Smooth muscle cell (in vitro differentiated cells): ENCODE measurements at regions not wholly inside any gene's neighbourhood (a gene's known extent, or its start where the extent isn't known, plus 50 kb on each side); places are given as distances from the start of the nearest gene placed in this dataset.

Experiments
- DNase-seq: peaks from one replicate; lab custom pipeline; 2025; ENCODE audit not compliant: unreplicated experiment; lab: John Stamatoyannopoulos, UW
- H2AFZ ChIP-seq: fragments of 200-600 bp; sonication (generic); 2 replicates; pipeline ENCODE4 v1.6.0; 2016; ENCODE audit warnings: antibody characterized with exemption, low read depth, mild to moderate bottlenecking
- H3F3A ChIP-seq: fragments of 200-600 bp; sonication (generic); 2 replicates; pipeline ENCODE4 v1.6.0; 2017; ENCODE audit warnings: antibody characterized with exemption, low read depth
- H3K27ac ChIP-seq: fragments of 200-600 bp; sonication (generic); 2 replicates; pipeline ENCODE4 v1.5.1; 2016; ENCODE audit warnings: low read depth, mild to moderate bottlenecking
- H3K27me3 ChIP-seq: fragments of 200-600 bp; sonication (generic); 2 replicates; pipeline ENCODE4 v1.6.1; 2016; ENCODE audit warnings: low read depth, mild to moderate bottlenecking
- H3K36me3 ChIP-seq: fragments of 200-600 bp; sonication (generic); 2 replicates; pipeline ENCODE4 v1.5.1; 2016; ENCODE audit warnings: low read depth
- H3K4me1 ChIP-seq: fragments of 200-600 bp; sonication (generic); 2 replicates; pipeline ENCODE4 v1.5.1; 2016; ENCODE audit warnings: low read depth
- H3K4me2 ChIP-seq: fragments of 200-600 bp; sonication (generic); 2 replicates; pipeline ENCODE4 v1.6.0; 2016; ENCODE audit warnings: mild to moderate bottlenecking
- H3K4me3 ChIP-seq: fragments of 200-600 bp; sonication (generic); 2 replicates; pipeline ENCODE4 v1.5.1; 2016; ENCODE audit warnings: mild to moderate bottlenecking
- H3K79me2 ChIP-seq: fragments of 200-600 bp; sonication (generic); 2 replicates; pipeline ENCODE4 v1.6.0; 2016; ENCODE audit warnings: low read depth, mild to moderate bottlenecking
- H3K9ac ChIP-seq: fragments of 200-600 bp; sonication (generic); 2 replicates; pipeline ENCODE4 v1.6.0; 2016; ENCODE audit warnings: low read depth
- H3K9me3 ChIP-seq: fragments of 200-600 bp; sonication (generic); replicated peaks from 2 replicates; pipeline ENCODE4 v1.5.1; 2016; ENCODE audit warnings: low read depth
- H4K20me1 ChIP-seq: fragments of 200-600 bp; sonication (generic); 2 replicates; pipeline ENCODE4 v1.6.0; 2016; ENCODE audit warnings: low read depth
- WGBS: methylation state at CpG from one replicate; pipeline ENCODE4 v1.1.7; 2016; ENCODE audit warnings: low lambda C conversion rate; 5-methylcytosine and 5-hydroxymethylcytosine counted together
- TF ChIP-seq, protein P1 (sequence below): fragments of 200-600 bp; sonication (generic); IDR thresholded peaks from 2 replicates; pipeline ENCODE4 v1.5.1; 2017; ENCODE audit warnings: borderline replicate concordance, mild to moderate bottlenecking, antibody characterized with exemption; ENCODE audit not compliant: insufficient read depth, poor library complexity, severe bottlenecking

DNA sequence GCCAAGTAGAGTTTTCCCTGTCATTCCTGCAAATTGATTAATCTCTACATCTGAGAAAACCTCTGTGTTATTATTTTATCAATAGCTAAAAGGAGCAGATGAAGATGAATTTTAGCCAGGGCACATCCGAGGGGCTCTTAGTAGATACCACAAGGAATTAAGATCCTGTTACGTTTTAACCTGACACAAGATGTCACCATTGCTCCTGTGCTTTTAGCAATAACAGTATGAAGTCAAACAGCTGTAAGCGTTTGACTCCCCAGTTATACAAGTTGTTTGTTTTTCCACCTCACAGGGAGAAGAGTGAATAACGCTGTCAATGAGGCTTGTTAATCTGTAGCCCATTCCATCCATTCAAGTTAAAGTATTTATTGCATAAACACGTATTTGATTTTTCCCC, 76.0 kb upstream of the AP1S2 start:
- TF ChIP-seq, protein P1, sequence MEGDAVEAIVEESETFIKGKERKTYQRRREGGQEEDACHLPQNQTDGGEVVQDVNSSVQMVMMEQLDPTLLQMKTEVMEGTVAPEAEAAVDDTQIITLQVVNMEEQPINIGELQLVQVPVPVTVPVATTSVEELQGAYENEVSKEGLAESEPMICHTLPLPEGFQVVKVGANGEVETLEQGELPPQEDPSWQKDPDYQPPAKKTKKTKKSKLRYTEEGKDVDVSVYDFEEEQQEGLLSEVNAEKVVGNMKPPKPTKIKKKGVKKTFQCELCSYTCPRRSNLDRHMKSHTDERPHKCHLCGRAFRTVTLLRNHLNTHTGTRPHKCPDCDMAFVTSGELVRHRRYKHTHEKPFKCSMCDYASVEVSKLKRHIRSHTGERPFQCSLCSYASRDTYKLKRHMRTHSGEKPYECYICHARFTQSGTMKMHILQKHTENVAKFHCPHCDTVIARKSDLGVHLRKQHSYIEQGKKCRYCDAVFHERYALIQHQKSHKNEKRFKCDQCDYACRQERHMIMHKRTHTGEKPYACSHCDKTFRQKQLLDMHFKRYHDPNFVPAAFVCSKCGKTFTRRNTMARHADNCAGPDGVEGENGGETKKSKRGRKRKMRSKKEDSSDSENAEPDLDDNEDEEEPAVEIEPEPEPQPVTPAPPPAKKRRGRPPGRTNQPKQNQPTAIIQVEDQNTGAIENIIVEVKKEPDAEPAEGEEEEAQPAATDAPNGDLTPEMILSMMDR = peak; percentile 42
- no peak for DNase-seq
- Histone ChIP-seq H3K27ac (no peak overlapping the region), H3F3A (peaks cover 13% of the 10 kb centered on the region), H3K4me3 (no peak overlapping the region), H3K4me2 (peak overlapping the region; percentile 45), H3K4me1 (peaks cover 41% of the 10 kb centered on the region), H2AFZ (peak overlapping the region; percentile 59), H3K27me3 (no peaks in the 10 kb centered on the region), H3K36me3 (no peaks in the 10 kb centered on the region), H4K20me1 (no peaks in the 10 kb centered on the region), H3K79me2 (no peaks in the 10 kb centered on the region), H3K9me3 (no peaks in the 10 kb centered on the region), H3K9ac (no peak overlapping the region)
- 9% methylated on average over 5 of the region's 5 CpGs for WGBS

DNA sequence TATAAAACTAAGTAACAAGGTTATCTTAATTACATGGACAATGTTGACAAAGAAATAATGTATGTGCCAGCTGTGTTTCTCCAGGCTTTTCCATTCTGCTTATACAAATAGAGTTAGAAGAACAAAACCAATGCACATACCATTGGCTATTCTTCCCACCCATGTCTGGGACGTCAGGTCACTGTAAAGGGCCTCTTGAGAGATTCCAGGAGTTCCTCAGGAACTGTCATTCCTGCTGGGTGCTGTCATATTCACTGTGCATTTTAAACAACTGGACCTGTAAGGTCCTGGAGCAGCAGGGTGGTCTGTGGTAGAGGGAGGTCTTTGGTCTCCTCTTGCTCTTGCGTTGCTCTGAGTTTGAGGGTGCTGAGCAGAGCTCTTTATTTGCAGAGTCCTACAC, 74.6 kb upstream of the AP1S2 start:
- no peaks in the 10 kb centered on the region for H3K27me3 ChIP-seq
- H3K9ac ChIP-seq = no peak overlapping the region
- WGBS = 32% methylated on average over 2 of the region's 2 CpGs
- H3F3A ChIP-seq = peaks cover 13% of the 10 kb centered on the region
- no peak overlapping the region for H3K4me3 ChIP-seq
- H2AFZ ChIP-seq = peak overlapping the region; percentile 68
- H4K20me1 ChIP-seq = no peaks in the 10 kb centered on the region
- H3K27ac ChIP-seq = peak overlapping the region; percentile 54
- no peaks in the 10 kb centered on the region for H3K36me3 ChIP-seq
- peak overlapping the region; percentile 51 for H3K4me2 ChIP-seq
- no peaks in the 10 kb centered on the region for H3K9me3 ChIP-seq
- H3K79me2 ChIP-seq = no peaks in the 10 kb centered on the region
- H3K4me1 ChIP-seq = peaks cover 41% of the 10 kb centered on the region
- TF ChIP-seq, protein P1 = no peak
- DNase-seq = no peak

- no peak overlapping the region for H3K27ac ChIP-seq
- DNase-seq = no peak
- H2AFZ ChIP-seq = no peak overlapping the region
- no peaks in the 10 kb centered on the region for H3K36me3 ChIP-seq
- TF ChIP-seq, protein P1 = no peak
- H3K9me3 ChIP-seq = no peaks in the 10 kb centered on the region
- no peaks in the 10 kb centered on the region for H4K20me1 ChIP-seq
- H3K4me2 ChIP-seq = no peak overlapping the region
- no peaks in the 10 kb centered on the region for H3K79me2 ChIP-seq
- no peak overlapping the region for H3K4me3 ChIP-seq
- peaks cover 13% of the 10 kb centered on the region for H3F3A ChIP-seq
- no peak overlapping the region for H3K9ac ChIP-seq
- peaks cover 24% of the 10 kb centered on the region for H3K4me1 ChIP-seq
- H3K27me3 ChIP-seq = no peaks in the 10 kb centered on the region
- WGBS = 78% methylated on average over 1 of the region's 1 CpG
These were observed 72.0 kb upstream of the AP1S2 start for GRCh38 chrX:15926622-15927021.

DNA sequence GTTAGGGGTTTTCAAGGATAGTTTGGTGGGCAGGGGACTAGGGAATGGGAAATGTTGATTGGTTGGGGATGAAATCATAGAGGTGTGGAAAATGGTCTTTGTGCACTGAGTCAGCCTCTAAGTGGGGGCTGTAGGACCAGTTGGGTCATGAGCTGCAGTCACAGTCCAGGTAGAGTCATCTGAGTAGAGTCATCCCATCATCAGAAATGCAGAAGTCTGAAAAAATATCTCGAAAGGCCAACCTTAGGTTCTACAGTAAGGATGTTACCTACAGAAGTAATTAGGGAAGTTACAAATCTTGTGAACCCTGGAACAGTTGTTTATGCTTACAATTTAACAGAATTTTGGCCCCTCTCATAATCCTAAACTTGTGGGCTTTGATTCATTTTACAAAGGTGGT, 63.4 kb upstream of the AP1S2 start:
- TF ChIP-seq, protein P1 = no peak
- Histone ChIP-seq H3K4me1 (peaks cover 9% of the 10 kb centered on the region), H3K27ac (no peak overlapping the region), H3K4me2 (no peak overlapping the region), H3F3A (no peaks in the 10 kb centered on the region), H3K4me3 (no peak overlapping the region), H3K9ac (no peak overlapping the region), H3K36me3 (no peaks in the 10 kb centered on the region), H3K79me2 (no peaks in the 10 kb centered on the region), H3K27me3 (no peaks in the 10 kb centered on the region), H2AFZ (no peak overlapping the region), H4K20me1 (no peaks in the 10 kb centered on the region), H3K9me3 (no peaks in the 10 kb centered on the region)
- WGBS = 100% methylated on average over 1 of the region's 1 CpG
- DNase-seq = no peak
